Kidney capillary endothelial cell (primary cell): ENCODE measurements at regions not wholly inside any gene's neighbourhood (a gene's known extent, or its start where the extent isn't known, plus 50 kb on each side); places are given as distances from the start of the nearest gene placed in this dataset.

Experiments
- DNase-seq: peaks from one replicate; pipeline ENCODE4 v3.0.0-alpha.2; 2018; ENCODE audit warnings: low spot score

DNA sequence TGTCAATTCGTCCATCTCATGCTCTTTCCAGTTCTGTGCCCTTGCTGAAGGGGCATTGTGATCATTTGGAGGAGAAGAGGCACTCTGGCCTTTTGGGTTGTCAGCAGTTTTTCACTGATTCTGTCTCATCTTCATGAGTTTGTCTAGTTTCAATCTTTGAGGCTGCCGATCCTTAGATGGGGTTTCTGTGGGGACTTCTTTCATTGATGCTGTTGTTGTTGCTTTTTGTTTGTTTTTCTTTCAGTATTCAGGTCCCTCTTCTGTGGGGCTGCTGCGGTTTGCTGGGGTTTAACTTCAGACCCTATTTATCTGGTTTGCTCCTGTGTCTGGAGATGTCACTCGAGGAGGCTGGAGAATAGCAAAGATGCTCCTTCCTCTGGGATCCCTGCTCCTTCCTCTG is 224.3 kb downstream of the JRKL start:
- DNase-seq, result no peak

DNA sequence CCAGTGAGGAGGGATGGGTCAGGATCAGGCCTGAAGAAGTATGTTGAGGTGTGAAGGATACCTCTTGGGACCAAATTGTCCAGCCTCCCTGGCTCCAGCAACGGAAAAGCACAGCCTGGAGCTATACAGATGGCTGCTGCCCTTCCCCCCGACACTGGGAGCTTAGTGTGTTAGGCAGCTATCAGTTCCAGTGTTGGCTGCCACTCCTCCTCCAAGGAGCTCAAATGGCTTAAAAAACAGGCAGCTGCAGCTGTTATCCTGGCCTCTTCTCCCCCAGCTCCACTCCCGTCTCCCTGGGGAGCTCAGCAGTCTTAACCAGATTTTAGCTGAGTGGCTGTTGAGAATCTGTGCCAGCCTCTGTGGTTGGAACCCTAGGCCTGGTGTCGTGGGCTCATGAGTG is 225.0 kb downstream of the JRKL start:
- no peak for DNase-seq

GRCh38 chr11:96620464-96621044 is 230.7 kb downstream of the JRKL start:
- no peak for DNase-seq

DNA sequence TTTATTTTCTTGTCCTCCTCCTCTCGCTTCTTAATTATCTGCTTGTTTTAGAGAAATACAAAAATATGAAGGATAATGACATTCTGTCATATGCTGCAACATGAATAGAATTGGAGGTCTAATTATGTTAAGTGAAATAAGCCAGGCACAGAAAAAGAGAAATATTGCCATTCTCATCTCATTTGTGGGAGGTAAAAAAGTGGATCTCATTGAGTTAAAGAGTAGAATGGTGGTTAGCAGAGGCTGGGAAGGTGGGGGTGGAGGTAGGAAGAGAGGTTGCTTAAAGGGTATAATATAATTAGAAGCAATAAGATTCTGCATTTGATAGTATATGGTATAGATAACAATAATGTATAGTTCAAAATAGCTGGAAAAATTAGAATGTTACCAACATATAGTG is 231.3 kb downstream of the JRKL start:
- no peak for DNase-seq

DNA sequence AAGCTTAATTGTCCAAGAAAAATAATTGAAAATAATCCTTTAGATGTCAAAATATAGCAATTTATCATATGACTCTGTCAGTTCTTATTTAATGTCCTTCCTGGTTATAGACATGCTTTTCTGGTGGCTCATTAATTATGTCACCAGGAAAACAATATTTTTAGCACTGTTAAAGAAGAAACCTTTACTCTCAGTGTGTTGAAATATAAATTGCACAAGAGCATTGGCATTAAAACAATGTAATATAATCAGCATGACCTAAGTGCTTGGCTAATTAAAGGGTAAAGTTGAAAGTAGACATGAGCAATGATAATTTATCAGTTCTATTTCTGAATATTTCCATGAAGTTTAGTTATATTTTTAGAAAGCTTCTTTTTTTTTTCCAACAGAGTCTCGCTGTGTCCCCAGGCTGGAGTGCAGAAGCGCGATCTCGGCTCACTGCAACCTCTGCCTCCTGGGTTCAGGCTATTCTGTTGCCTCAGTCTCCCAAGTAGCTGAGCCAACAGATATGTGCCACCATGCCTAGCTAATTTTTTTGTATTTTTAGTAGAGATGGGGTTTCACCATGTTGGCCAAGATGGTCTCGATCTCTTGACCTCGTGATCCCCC is 232.3 kb downstream of the JRKL start:
- no peak for DNase-seq

- no peak for DNase-seq
Observed at GRCh38 chr11:96624126-96624525, 234.3 kb downstream of the JRKL start.

DNA sequence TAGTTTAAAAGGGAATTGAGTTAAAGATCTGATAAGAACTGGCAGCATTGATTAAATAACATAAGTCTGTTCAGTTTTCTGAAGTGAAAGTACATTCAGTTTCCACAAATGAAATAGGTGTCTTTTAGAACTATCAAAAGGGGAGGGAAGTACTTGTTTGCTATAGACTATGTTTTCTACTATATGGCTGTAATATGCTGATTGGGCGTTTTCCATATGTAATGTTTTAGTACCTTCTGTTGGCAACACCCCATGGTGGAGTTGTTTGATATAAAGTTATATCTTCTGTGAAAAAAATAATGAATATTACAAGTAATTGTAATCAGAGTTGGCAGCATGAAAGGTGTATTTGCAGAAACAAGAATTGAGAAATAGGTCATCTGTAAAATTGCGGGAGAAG is 237.6 kb downstream of the JRKL start:
- DNase-seq, result no peak

- no peak for DNase-seq
Observed at GRCh38 chr11:96635655-96636054, 245.8 kb downstream of the JRKL start.

DNA sequence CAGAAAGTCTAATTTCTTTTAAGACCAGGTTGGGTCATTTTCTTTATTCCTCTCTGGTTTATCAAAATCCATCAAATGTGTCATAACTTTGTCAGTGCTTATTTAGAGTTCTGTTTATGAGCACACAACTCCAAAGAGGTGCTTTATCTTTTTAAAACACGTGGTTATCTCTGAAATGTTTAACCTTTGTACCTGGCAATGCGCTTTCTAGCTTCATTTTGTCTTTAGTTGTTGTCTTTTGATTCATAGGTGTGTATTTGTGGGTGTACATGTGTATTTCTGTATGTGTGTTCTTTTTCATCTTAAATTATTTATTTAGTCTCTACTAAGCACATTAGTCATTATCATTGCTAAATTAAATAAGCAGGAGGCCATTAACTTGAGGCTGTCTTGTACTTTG is 251.4 kb downstream of the JRKL start:
- DNase-seq, result no peak

DNA sequence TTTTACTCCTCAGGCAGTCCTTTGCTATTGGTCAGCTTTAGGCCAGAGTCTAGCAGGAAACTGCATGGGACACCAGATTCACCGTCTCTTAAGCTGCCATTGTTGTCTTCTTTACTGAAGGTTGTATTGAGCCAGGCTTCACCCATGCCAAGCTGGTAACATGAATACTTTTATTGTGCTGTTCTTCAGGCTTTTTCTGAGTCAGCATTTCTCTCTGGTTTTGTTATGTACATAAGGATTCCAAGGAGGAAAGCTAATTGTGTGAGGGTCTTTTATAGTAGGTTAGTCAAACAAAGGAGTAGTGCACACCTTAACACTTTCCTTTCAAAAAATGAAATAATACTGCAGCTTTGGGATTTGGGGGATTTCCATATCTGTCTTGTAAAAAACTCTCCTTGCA is 252.8 kb downstream of the JRKL start:
- no peak for DNase-seq

GRCh38 chr11:96643173-96643572 is 253.4 kb downstream of the JRKL start:
- DNase-seq, result no peak

DNA sequence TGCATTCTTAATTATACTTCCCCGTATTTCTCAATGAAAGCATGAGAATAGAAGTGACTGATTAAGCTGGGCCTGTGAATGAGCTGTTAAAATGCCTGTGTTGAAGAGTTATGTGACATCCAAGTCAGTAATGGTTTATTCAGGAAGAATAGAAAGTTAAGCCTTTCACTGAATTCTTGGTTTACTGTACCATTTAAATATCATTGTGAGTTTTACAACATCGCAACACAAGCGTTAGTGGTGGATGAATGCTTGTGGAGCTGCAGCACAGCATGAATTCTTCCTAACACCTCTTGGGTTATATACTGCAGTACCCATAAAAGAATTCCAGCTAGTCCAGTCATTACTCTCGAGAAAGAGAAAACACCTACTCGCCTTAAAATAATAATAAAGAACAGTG is 257.8 kb downstream of the JRKL start:
- DNase-seq, result no peak

DNA sequence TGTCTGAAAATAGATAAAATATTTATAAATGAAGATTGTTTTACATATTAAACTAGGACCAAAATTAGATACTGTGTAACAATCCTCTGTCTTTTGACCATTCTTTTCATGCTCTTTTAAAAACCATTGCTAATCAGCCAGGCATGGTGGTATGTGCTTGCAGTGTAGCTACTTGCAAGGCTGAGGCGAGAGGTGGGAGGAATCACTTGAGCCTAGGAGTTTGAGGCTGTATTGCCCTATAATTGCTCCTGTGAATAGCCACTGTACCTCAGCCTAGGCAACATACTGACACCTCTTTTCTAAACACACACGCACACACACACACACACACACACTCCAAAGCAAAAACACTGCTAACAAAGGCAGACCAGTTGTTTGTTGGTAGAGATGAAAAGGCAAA is 259.2 kb downstream of the JRKL start:
- no peak for DNase-seq

DNA sequence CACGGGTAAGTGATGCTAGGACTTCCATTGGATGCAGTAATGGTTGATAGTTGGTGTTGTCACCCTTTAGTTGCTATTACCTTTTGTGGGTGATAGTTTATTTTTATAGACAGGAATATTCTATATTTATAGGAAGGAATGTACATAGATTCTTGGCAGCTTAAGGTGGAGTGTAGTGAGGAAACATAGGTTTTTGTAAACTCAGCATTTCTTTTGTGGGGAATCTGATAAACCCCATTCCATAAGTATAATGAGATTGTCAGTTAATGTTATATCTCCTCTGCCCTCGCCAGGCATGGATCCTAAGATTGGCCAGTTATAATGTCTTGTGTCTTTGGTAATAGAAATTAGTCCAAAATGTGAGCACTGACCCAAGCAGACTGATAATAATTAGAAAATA is 262.7 kb downstream of the JRKL start:
- no peak for DNase-seq

GRCh38 chr11:96655474-96655873 is 265.7 kb downstream of the JRKL start:
- DNase-seq, result no peak

DNA sequence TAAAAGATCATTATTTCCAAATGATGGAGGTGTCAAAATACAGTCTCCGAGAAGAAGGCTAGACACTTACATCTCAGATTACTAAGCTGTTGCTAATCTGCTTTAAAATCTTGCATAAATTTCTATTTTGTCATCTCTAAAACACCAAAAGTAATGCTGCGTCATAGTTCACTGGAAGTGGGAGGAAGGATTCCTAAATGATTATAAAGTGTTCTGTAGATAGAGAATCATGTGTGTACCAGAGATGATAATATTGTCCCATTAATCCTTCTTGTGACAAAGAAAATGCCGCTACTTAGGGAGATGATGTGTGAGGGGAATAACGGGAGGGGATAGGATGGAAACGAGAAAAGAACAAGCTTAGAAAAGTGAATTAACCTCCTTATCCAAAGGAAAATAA is 268.6 kb downstream of the JRKL start:
- no peak for DNase-seq

- no peak for DNase-seq
Observed at GRCh38 chr11:96664110-96664509, 274.3 kb downstream of the JRKL start.

DNA sequence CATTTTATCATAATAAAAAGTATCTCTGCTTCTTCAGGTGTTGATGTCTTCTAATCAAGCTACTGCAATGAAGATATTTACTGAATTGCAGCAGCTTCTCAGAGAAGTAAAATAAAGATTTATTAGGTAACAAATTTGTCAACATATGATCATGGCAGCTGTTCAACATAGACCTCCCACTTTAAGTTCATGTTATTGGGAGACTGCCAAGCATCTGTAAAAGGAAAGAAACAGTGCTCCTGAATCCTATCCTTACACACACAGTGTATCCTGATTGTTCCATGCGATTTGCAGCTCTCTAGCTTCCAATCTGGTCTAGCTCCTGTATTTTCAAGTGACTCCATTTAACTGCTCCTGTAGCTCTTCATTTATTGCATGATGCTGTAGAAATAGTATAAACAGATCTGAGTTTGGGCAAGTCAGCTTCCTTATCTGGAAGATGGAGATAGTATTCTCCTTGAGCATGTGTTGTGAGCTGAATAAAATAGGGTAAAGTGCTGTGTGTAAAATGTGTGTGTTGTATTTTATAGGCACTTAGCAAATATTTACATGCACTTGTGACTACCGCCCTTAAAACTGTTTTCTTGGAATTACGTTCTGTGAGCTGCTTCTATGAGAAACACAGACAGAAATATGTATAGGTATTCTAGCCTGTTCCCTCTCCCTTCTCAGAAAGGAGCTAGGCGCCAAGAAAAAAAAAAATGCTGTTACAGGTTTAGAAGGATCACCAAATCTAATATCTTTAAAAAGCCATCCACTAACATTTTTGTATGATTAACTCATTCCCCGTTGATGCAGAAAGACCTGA is 290.6 kb downstream of the JRKL start:
- DNase-seq, result no peak

DNA sequence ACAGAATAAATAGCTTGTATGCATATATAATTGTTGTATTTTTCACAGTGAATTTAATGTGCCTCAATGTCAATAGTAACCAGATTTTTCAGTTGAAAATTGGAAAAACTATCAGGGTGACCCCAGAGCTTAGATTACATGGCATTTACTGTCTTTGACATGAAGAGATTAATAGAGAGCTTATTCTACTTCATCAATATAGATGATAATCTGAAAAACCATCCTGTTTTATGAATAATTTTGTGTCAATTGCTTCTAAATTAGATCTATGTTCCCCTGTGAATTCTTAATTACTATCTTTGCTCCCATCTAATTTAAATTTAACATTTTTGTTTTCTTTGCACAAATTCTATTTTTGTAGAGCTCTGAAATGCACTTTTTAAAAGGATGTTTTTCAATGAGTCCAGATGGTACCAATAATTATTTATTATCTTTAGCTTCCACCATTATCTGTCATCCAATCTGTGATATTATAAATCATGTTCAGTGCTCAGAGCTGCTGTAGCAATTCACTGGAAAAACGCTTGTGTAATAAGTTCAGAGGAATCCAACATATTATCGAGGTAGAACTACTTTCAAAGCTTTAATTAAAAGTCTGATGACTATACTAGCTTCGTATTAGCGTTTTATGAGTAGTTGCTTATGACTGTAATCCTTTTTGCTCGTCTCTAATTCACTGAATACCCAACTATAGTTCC is 291.4 kb downstream of the JRKL start:
- no peak for DNase-seq

- no peak for DNase-seq
Observed at GRCh38 chr11:96694338-96694737, 304.5 kb downstream of the JRKL start.

DNA sequence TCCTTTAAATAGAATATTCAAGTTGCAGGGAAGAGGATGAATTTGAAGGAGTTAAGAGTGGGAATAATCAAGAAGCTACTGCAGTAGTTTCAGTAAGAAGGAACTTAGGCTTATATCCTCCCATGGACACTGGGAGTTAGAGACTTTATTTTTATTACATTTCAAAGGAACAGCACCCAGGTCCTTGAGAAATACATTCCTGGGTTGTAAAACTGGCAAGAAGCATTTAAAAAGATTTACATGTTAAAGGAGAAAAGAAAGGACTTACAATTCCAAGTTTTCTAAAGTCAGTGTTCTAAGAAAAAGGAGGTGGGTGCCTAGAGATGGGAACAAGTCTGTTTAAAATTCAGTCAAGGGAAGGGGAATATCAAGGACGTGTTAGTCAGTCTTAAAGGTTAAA is 306.9 kb downstream of the JRKL start:
- DNase-seq, result no peak

GRCh38 chr11:96697466-96697865 is 307.7 kb downstream of the JRKL start:
- no peak for DNase-seq

- no peak for DNase-seq
Observed at GRCh38 chr11:96704847-96705246, 315.0 kb downstream of the JRKL start.
